Liver (tissue), 8 donors: ENCODE measurements at regions not wholly inside any gene's neighbourhood (a gene's known extent, or its start where the extent isn't known, plus 50 kb on each side); places are given as distances from the start of the nearest gene placed in this dataset.

Experiments used
- DNase-seq: peaks from one replicate; pipeline ENCODE4 v3.0.0-alpha.2; 2017; ENCODE audit warnings: low spot score
- H3K27ac ChIP-seq, 2 donors: one replicate each; pipeline ENCODE4 v1.7.0; 2013; ENCODE audit warnings: inconsistent platforms in 2 of 2, low read length in 2 of 2, control low read depth in 1 of 2, low read depth in 1 of 2, mild to moderate bottlenecking in 1 of 2
- H3K27me3 ChIP-seq, 4 donors: one replicate each; pipeline versions ENCODE4 v1.6.1 to v1.7.0; 2013; ENCODE audit warnings: low read length in 3 of 4, inconsistent platforms in 1 of 4, mild to moderate bottlenecking in 1 of 4, moderate library complexity in 1 of 4; ENCODE audit not compliant: control insufficient read depth in 4 of 4, insufficient read depth in 4 of 4
- H3K36me3 ChIP-seq, 4 donors: one replicate each; pipeline versions ENCODE4 v1.6.1 to v1.7.0; 2013; ENCODE audit warnings: low read length in 3 of 4, mild to moderate bottlenecking in 3 of 4, low read depth in 1 of 4, moderate library complexity in 1 of 4; ENCODE audit not compliant: control insufficient read depth in 4 of 4, insufficient read depth in 3 of 4
- H3K4me1 ChIP-seq, 4 donors: one replicate each; pipeline versions ENCODE4 v1.6.1 to v1.7.0; 2013; ENCODE audit warnings: low read length in 3 of 4, mild to moderate bottlenecking in 3 of 4, moderate library complexity in 1 of 4; ENCODE audit not compliant: control insufficient read depth in 4 of 4, insufficient read depth in 4 of 4
- H3K4me3 ChIP-seq, 3 donors: one replicate each; pipeline versions ENCODE4 v1.6.1 to v1.7.0; 2013; ENCODE audit warnings: low read length in 3 of 3, control low read depth in 1 of 3, low read depth in 1 of 3, mild to moderate bottlenecking in 1 of 3
- H3K9ac ChIP-seq, 2 donors: one replicate each; pipeline ENCODE4 v1.7.0; 2013; ENCODE audit warnings: low read length in 2 of 2, mild to moderate bottlenecking in 2 of 2, moderate library complexity in 2 of 2, control low read depth in 1 of 2, low read depth in 1 of 2
- H3K9me3 ChIP-seq, 4 donors: one replicate each; pipeline versions ENCODE4 v1.6.1 to v1.7.0; 2013; ENCODE audit warnings: low read length in 3 of 4; ENCODE audit not compliant: control insufficient read depth in 4 of 4
- ATF3 ChIP-seq: IDR thresholded peaks from 2 replicates; pipeline ENCODE4 v1.6.1; 2016; ENCODE audit warnings: antibody characterized with exemption
- EGR1 ChIP-seq, 2 donors: IDR thresholded peaks; 2 replicates each; pipeline ENCODE4 v1.6.1; 2016 to 2018; ENCODE audit warnings: antibody characterized with exemption in 2 of 2, low read depth in 2 of 2
- FOXA1 ChIP-seq: IDR thresholded peaks from 2 replicates; pipeline ENCODE4 v1.6.1; 2016; ENCODE audit warnings: antibody characterized with exemption
- FOXA2 ChIP-seq: IDR thresholded peaks from 2 replicates; pipeline ENCODE4 v1.6.1; 2016; ENCODE audit warnings: antibody characterized with exemption
- GABPA ChIP-seq, 2 donors: IDR thresholded peaks in 1 of 2; conservative IDR thresholded peaks in 1 of 2; 2 replicates each; pipeline ENCODE4 v1.6.1; 2016; ENCODE audit warnings: antibody characterized with exemption in 2 of 2, mild to moderate bottlenecking in 1 of 2, moderate library complexity in 1 of 2
- HNF4G ChIP-seq: IDR thresholded peaks from 2 replicates; pipeline ENCODE4 v1.6.1; 2016; ENCODE audit warnings: antibody characterized with exemption
- JUND ChIP-seq, 2 donors: IDR thresholded peaks; 2 replicates each; pipeline ENCODE4 v1.6.1; 2016; ENCODE audit warnings: antibody characterized with exemption in 2 of 2
- NR2F2 ChIP-seq: IDR thresholded peaks from 2 replicates; pipeline ENCODE4 v1.6.1; 2016; ENCODE audit warnings: antibody characterized with exemption
- RAD21 ChIP-seq, 2 donors: IDR thresholded peaks; 2 replicates each; pipeline ENCODE4 v1.6.1; 2016; ENCODE audit warnings: antibody characterized with exemption in 2 of 2, mild to moderate bottlenecking in 2 of 2
- RXRA ChIP-seq, 2 donors: IDR thresholded peaks; 2 replicates each; pipeline ENCODE4 v1.6.1; 2017 to 2018; ENCODE audit warnings: antibody characterized with exemption in 2 of 2, mild to moderate bottlenecking in 1 of 2
- SP1 ChIP-seq: IDR thresholded peaks from 2 replicates; pipeline ENCODE4 v1.6.1; 2018; ENCODE audit warnings: antibody characterized with exemption, mild to moderate bottlenecking
- TAF1 ChIP-seq: conservative IDR thresholded peaks from 2 replicates; pipeline ENCODE4 v1.6.1; 2016; ENCODE audit warnings: antibody characterized with exemption, mild to moderate bottlenecking
- YY1 ChIP-seq: IDR thresholded peaks from 2 replicates; pipeline ENCODE4 v1.6.1; 2016; ENCODE audit warnings: antibody characterized with exemption, mild to moderate bottlenecking
- WGBS: extraction: QIAGEN DNeasy Blood & Tissue Kit; methylation state at CpG from one replicate; pipeline ENCODE4 v1.1.7; 2013; 5-methylcytosine and 5-hydroxymethylcytosine counted together
- TF ChIP-seq, protein P1 (sequence below): IDR thresholded peaks from 2 replicates; pipeline ENCODE4 v1.6.1; 2016; ENCODE audit warnings: antibody characterized with exemption, mild to moderate bottlenecking
- TF ChIP-seq, protein P2 (sequence below): fragments of 150-350 bp; IDR thresholded peaks from 2 replicates; pipeline ENCODE4 v1.5.1; 2017; ENCODE audit warnings: improper control_type of control experiment, low read depth, low read length; ENCODE audit not compliant: missing input control
- donor health status: healthy.
- donor health status: healthy.
- donor health status: healthy.
- donor health status: healthy.
- donor health status: healthy.

GRCh38 chr1:194935864-194936263, 1672.4 kb downstream of the KCNT2 start:
- 84% methylated on average over 3 of the region's 3 CpGs for WGBS
- Histone ChIP-seq H3K36me3 (no peaks in the 10 kb centered on the region), H3K27ac (no peak overlapping the region), H3K9me3 (no peaks in the 10 kb centered on the region), H3K4me1 (no peaks in the 10 kb centered on the region), H3K9ac (no peak overlapping the region), H3K4me3 (no peak overlapping the region), H3K27me3 (peaks cover 0 to 3% (median 0%) of the 10 kb centered on the region in 4 donors)
- DNase-seq, result no peak
- TF ChIP-seq NR2F2 (no peak), JUND (IDR thresholded peaks at IDR 0.05) (no peak), EGR1 (IDR thresholded peaks at IDR 0.05; ENCODE audit: low read depth in 2 of 2) (no peak), HNF4G (no peak), FOXA1 (no peak), YY1 (no peak), SP1 (no peak), ATF3 (no peak), FOXA2 (no peak), TAF1 (no peak), RAD21 (IDR thresholded peaks at IDR 0.05) (no peak), RXRA (IDR thresholded peaks at IDR 0.05) (no peak)
- TF ChIP-seq, protein P1, sequence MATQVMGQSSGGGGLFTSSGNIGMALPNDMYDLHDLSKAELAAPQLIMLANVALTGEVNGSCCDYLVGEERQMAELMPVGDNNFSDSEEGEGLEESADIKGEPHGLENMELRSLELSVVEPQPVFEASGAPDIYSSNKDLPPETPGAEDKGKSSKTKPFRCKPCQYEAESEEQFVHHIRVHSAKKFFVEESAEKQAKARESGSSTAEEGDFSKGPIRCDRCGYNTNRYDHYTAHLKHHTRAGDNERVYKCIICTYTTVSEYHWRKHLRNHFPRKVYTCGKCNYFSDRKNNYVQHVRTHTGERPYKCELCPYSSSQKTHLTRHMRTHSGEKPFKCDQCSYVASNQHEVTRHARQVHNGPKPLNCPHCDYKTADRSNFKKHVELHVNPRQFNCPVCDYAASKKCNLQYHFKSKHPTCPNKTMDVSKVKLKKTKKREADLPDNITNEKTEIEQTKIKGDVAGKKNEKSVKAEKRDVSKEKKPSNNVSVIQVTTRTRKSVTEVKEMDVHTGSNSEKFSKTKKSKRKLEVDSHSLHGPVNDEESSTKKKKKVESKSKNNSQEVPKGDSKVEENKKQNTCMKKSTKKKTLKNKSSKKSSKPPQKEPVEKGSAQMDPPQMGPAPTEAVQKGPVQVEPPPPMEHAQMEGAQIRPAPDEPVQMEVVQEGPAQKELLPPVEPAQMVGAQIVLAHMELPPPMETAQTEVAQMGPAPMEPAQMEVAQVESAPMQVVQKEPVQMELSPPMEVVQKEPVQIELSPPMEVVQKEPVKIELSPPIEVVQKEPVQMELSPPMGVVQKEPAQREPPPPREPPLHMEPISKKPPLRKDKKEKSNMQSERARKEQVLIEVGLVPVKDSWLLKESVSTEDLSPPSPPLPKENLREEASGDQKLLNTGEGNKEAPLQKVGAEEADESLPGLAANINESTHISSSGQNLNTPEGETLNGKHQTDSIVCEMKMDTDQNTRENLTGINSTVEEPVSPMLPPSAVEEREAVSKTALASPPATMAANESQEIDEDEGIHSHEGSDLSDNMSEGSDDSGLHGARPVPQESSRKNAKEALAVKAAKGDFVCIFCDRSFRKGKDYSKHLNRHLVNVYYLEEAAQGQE, result no peak
- TF ChIP-seq, protein P2, sequence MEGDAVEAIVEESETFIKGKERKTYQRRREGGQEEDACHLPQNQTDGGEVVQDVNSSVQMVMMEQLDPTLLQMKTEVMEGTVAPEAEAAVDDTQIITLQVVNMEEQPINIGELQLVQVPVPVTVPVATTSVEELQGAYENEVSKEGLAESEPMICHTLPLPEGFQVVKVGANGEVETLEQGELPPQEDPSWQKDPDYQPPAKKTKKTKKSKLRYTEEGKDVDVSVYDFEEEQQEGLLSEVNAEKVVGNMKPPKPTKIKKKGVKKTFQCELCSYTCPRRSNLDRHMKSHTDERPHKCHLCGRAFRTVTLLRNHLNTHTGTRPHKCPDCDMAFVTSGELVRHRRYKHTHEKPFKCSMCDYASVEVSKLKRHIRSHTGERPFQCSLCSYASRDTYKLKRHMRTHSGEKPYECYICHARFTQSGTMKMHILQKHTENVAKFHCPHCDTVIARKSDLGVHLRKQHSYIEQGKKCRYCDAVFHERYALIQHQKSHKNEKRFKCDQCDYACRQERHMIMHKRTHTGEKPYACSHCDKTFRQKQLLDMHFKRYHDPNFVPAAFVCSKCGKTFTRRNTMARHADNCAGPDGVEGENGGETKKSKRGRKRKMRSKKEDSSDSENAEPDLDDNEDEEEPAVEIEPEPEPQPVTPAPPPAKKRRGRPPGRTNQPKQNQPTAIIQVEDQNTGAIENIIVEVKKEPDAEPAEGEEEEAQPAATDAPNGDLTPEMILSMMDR, result no peak

GRCh38 chr1:194931166-194931565, 1677.1 kb downstream of the KCNT2 start:
- WGBS, result 66% methylated on average over 1 of the region's 1 CpG
- H3K27me3 ChIP-seq, result no peaks in the 10 kb centered on the region
- TF ChIP-seq SP1, result no peak
- TF ChIP-seq HNF4G, result no peak
- TF ChIP-seq EGR1 (IDR thresholded peaks at IDR 0.05; ENCODE audit: low read depth in 2 of 2), result no peak
- no peak for TF ChIP-seq GABPA (IDR thresholded peaks at IDR 0.05 in 1 of 2, conservative IDR thresholded peaks at IDR 0.05 in 1 of 2)
- no peak for TF ChIP-seq NR2F2
- TF ChIP-seq ATF3, result no peak
- no peak for TF ChIP-seq YY1
- no peak overlapping the region for H3K4me3 ChIP-seq
- no peak for DNase-seq
- no peaks in the 10 kb centered on the region for H3K9me3 ChIP-seq
- H3K36me3 ChIP-seq, result no peaks in the 10 kb centered on the region
- no peak overlapping the region for H3K9ac ChIP-seq
- no peak overlapping the region for H3K27ac ChIP-seq
- H3K4me1 ChIP-seq, result no peaks in the 10 kb centered on the region
